Activated naive CD4-positive, alpha-beta T cell treated with anti-CD3 and anti-CD28 coated beads, Interleukin-2, amount 10 ng/mL, durations not matched to agents 7 days and 5 days (primary cell): ENCODE measurements at regions not wholly inside any gene's neighbourhood (a gene's known extent, or its start where the extent isn't known, plus 50 kb on each side); places are given as distances from the start of the nearest gene placed in this dataset.

Experiments used
- CTCF ChIA-PET: fragments of 350-600 bp; sonication (Branson Sonifier 250); formaldehyde crosslinking; loops from one replicate; lab custom pipeline; 2021; ENCODE audit warnings: antibody characterized with exemption; lab: Charles Lee
- DNase-seq: peaks from one replicate; pipeline ENCODE4 v3.0.0-alpha.2; 2020
- H3K27ac Mint-ChIP-seq: one replicate; pipeline ENCODE4 v1.8.0; 2021; ENCODE audit warnings: mild to moderate bottlenecking, moderate library complexity, mixed read lengths
- H3K27me3 Mint-ChIP-seq: one replicate; pipeline ENCODE4 v1.8.0; 2021; ENCODE audit warnings: mild to moderate bottlenecking, mixed read lengths
- H3K36me3 Mint-ChIP-seq: one replicate; pipeline ENCODE4 v1.8.0; 2021; ENCODE audit warnings: mixed read lengths
- H3K4me1 Mint-ChIP-seq: one replicate; pipeline ENCODE4 v1.8.0; 2021; ENCODE audit warnings: mixed read lengths
- H3K4me3 Mint-ChIP-seq: one replicate; pipeline ENCODE4 v1.8.0; 2021; ENCODE audit warnings: mild to moderate bottlenecking, moderate library complexity, mixed read lengths
- H3K9me3 Mint-ChIP-seq: one replicate; pipeline ENCODE4 v1.8.0; 2021; ENCODE audit warnings: mixed read lengths

DNA sequence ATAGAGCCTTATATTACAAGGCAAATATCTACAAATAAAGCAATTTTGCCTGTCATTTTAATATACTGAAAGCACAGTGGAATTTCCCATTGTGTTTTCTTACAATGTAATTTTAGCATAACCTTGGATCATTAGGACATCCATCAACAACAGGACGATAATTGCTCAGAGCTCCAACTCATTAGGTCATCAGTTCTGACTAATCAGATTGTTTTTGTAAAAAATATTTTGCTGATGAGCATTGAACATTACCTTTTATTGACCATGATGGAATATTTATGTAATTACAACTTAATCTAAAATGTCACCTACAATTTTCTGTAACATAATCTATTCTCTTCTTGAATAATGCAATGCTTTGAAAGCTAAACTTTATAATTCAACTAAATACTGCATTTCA, 215.3 kb upstream of the DSEL start:
- no peak for DNase-seq
- CTCF ChIA-PET: no interaction called here
- Mint-ChIP-seq H3K9me3 (no peaks in the 10 kb centered on the region), H3K27me3 (no peaks in the 10 kb centered on the region), H3K36me3 (no peaks in the 10 kb centered on the region), H3K27ac (no peak overlapping the region), H3K4me1 (no peaks in the 10 kb centered on the region), H3K4me3 (no peak overlapping the region)

DNA sequence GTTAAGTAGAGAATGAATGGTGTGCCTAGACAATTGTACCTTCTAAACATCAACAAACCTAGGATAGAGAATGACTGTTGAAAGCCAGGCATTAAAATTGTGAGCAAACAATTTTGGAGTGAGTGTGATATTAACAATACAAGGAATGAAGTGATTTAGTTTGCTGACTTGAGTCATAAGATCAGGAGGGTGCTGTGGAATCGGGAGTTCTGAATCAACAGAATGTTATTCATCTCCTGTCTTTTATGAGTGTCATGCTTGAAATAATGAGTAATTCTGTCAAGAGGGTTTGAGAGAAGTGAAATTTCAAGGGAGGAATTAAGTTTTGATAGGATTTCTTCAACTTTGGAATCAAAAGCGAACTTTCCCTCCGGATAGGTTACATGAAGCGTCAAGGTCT, 214.4 kb upstream of the DSEL start:
- Mint-ChIP-seq H3K4me3 (no peak overlapping the region), H3K36me3 (no peaks in the 10 kb centered on the region), H3K9me3 (no peaks in the 10 kb centered on the region), H3K27ac (no peak overlapping the region), H3K4me1 (no peaks in the 10 kb centered on the region), H3K27me3 (no peaks in the 10 kb centered on the region)
- no peak for DNase-seq
- CTCF ChIA-PET: no interaction called here

DNA sequence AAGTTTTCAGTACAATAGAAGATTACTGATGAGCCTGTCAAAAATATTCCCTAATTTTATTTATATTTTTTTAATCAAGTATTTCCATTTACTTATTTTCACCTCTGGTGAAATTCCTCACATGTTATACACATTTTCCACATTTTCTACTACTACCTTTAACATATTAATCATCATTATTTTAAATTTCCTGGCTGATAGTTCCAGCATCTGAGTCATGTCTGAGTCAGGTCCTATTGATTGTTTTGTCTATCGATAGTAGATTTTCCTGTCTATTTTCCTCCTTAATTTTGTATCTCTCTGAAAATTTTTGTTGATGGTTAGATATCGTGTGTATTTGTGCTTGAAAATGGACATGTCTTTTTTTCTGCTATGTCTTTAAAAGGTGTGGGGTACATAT, 211.8 kb upstream of the DSEL start:
- H3K4me3 Mint-ChIP-seq: no peak overlapping the region
- H3K27ac Mint-ChIP-seq: no peak overlapping the region
- H3K36me3 Mint-ChIP-seq: no peaks in the 10 kb centered on the region
- H3K4me1 Mint-ChIP-seq: no peaks in the 10 kb centered on the region
- H3K9me3 Mint-ChIP-seq: peaks cover 2% of the 10 kb centered on the region
- CTCF ChIA-PET: no interaction called here
- no peak for DNase-seq
- H3K27me3 Mint-ChIP-seq: no peaks in the 10 kb centered on the region

DNA sequence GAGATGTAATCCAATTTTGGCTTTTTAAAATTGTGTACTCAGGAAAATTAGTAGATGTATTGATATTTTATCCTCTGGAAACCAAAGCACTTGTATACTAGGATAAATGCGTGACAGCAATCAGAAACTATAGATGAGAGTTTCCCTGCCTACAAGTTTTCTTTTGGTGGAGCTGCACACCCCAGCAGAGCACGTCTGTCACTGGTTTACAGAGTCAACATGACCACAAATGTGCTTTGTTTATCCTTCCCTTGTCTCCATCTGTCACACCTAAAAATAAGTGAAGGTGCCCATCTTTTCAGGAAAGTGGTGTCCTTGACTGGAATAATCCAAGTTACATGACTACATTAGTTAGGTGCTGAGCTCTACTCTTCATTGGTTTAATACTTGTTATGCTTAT, 210.4 kb upstream of the DSEL start:
- H3K9me3 Mint-ChIP-seq: peaks cover 3% of the 10 kb centered on the region
- DNase-seq: no peak
- H3K27me3 Mint-ChIP-seq: no peaks in the 10 kb centered on the region
- CTCF ChIA-PET: no interaction called here
- H3K27ac Mint-ChIP-seq: no peak overlapping the region
- no peak overlapping the region for H3K4me3 Mint-ChIP-seq
- no peaks in the 10 kb centered on the region for H3K4me1 Mint-ChIP-seq
- no peaks in the 10 kb centered on the region for H3K36me3 Mint-ChIP-seq

DNA sequence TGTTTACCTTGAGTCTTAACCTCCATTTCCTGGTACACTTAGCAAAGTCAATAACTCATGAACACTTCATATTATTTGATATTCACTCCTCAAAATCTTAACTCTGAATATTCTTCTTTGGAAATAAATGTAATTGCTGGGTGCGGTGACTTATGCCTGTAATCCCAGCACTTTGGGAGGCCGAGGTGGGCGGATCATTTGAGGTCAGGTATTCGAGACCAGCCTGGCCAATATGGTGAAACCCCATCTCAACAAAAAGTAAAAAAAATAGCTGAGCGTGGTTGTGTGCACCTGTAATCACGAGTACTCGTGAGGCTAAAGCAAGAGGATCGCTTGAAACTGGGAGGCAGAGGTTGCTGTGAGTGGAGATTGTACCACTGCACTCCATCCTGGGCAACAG, 201.3 kb upstream of the DSEL start:
- H3K9me3 Mint-ChIP-seq: no peaks in the 10 kb centered on the region
- H3K27ac Mint-ChIP-seq: no peak overlapping the region
- no peaks in the 10 kb centered on the region for H3K36me3 Mint-ChIP-seq
- no peaks in the 10 kb centered on the region for H3K4me1 Mint-ChIP-seq
- H3K27me3 Mint-ChIP-seq: no peaks in the 10 kb centered on the region
- CTCF ChIA-PET: no interaction called here
- no peak for DNase-seq
- no peak overlapping the region for H3K4me3 Mint-ChIP-seq

DNA sequence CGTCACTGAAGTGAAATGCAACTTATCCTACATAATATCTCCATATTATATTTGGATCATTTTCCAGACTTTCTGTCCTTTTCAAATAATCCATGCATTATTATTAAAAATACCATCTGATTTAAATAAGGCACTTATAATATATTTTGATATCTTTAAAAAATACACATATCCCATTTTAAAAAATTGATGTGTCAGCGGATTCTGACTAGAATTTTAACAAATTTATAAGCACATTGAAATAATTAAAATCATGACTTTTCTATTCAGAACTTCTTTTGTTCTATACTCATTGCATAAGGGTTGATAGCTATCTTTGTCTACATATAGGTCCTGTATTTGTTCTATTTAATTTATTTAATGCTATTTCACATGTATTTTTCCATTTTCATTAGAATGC, 199.0 kb upstream of the DSEL start:
- H3K36me3 Mint-ChIP-seq: no peaks in the 10 kb centered on the region
- CTCF ChIA-PET: no interaction called here
- H3K4me1 Mint-ChIP-seq: no peaks in the 10 kb centered on the region
- no peaks in the 10 kb centered on the region for H3K27me3 Mint-ChIP-seq
- H3K4me3 Mint-ChIP-seq: no peak overlapping the region
- H3K27ac Mint-ChIP-seq: no peak overlapping the region
- DNase-seq: no peak
- H3K9me3 Mint-ChIP-seq: no peaks in the 10 kb centered on the region

DNA sequence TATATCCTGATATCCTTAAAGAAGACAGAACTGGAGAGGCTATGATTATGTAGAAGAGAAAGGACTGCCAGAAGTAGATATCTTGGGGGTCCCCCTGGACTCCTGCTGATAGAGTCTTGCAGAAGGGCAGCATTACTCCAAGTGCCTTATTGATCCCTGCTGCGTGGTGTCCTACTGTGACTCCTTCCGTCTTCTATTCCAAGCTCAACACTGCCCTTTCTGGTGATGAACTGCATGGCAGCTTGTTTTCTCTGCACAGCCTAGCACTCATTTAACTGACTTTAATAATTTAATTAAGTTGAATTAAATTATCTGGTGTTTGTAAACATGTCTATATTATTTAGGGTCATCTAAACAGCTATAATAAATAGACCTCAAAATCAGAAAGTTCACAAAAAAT, 194.1 kb upstream of the DSEL start:
- H3K27ac Mint-ChIP-seq: no peak overlapping the region
- H3K36me3 Mint-ChIP-seq: no peaks in the 10 kb centered on the region
- no peak for DNase-seq
- no peak overlapping the region for H3K4me3 Mint-ChIP-seq
- CTCF ChIA-PET: no interaction called here
- H3K27me3 Mint-ChIP-seq: no peaks in the 10 kb centered on the region
- H3K4me1 Mint-ChIP-seq: no peaks in the 10 kb centered on the region
- no peaks in the 10 kb centered on the region for H3K9me3 Mint-ChIP-seq

DNA sequence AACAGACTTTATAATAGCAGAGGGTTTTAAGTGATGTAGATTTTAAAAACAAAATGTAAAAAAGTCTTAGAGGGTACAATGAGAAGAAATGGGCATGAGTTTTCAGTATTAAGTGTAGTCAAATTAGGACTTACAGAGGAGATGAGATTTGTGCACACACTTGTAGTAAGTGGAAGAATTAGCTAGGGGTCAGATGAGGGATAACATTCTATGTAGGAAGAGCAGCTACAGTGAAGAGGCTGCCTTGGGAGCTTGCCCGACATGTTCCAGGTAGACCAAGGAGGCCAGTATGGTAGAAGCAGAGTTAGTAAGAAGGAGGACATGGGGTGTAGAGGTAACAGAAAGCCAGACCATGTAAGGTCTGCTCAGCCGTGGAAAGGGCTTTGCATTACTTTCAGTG, 189.2 kb upstream of the DSEL start:
- CTCF ChIA-PET: no interaction called here
- no peaks in the 10 kb centered on the region for H3K4me1 Mint-ChIP-seq

DNA sequence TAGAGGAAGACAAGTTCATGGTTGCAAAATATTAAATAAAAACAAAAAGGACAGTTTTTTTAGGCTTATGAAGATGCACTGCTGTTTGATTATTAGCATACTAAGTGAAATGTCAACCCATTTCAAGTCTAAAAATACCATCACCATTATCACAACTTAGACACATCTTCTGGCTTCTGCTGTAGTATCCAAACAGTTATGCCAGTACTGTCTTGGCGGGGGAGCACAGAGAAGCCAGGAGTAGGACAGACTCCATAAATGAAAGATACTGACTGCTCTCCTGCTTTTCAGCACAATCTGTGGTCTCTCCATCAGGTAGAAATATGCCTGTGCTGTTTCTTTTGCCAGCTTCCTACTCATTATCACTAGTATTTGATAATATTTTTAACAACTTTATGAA, 179.2 kb upstream of the DSEL start:
- Mint-ChIP-seq H3K4me3 (no peak overlapping the region), H3K36me3 (no peaks in the 10 kb centered on the region), H3K4me1 (no peaks in the 10 kb centered on the region), H3K27ac (no peak overlapping the region), H3K9me3 (no peaks in the 10 kb centered on the region), H3K27me3 (no peaks in the 10 kb centered on the region)
- CTCF ChIA-PET: no interaction called here
- no peak for DNase-seq

More for the DNA sequence above, 189.2 kb upstream of the DSEL start:
- Mint-ChIP-seq H3K27me3 (no peaks in the 10 kb centered on the region), H3K9me3 (no peaks in the 10 kb centered on the region), H3K27ac (no peak overlapping the region), H3K4me3 (no peak overlapping the region), H3K36me3 (no peaks in the 10 kb centered on the region)
- DNase-seq: no peak

DNA sequence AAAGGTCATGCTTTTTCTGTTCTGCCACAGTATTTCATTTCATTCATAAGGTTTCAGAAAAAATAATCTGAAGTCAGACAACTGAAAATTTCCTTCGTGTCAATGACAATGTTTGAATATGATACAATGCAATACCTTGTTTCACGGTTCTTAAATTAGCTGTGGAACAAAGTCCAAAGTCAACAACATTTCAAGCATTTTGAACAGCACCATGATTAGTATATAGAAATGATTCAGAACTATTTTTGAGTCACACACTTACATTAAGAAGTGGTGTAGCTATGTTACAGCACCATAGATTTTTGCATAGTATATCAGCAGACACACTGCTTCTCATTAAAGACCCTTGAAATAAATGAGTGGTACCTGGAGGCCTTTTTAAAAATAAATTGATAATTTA, 178.3 kb upstream of the DSEL start:
- no peak for DNase-seq
- no peaks in the 10 kb centered on the region for H3K27me3 Mint-ChIP-seq
- CTCF ChIA-PET: no interaction called here
- H3K36me3 Mint-ChIP-seq: no peaks in the 10 kb centered on the region
- no peak overlapping the region for H3K4me3 Mint-ChIP-seq
- H3K9me3 Mint-ChIP-seq: no peaks in the 10 kb centered on the region
- no peak overlapping the region for H3K27ac Mint-ChIP-seq
- H3K4me1 Mint-ChIP-seq: no peaks in the 10 kb centered on the region

DNA sequence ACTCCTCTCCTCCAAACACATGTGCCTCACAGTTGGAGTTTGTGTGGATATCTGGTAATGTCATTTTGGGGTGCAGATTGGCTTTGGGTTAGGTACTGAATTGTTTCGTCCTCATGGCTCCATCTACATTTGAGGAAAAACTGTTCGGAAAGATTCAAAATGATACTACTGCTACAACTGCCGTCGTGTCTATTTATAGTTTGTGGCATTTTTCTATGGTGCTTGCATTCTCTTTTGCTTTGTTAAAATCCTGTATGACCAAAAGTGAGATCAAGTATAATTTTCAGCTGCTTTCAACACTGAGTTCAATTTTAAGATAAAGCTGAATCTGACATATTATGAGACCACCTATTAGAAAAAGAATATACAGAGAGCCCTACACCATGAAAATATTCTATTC, 176.3 kb upstream of the DSEL start:
- CTCF ChIA-PET: no interaction called here
- H3K27ac Mint-ChIP-seq: no peak overlapping the region
- no peak for DNase-seq
- no peak overlapping the region for H3K4me3 Mint-ChIP-seq
- no peaks in the 10 kb centered on the region for H3K9me3 Mint-ChIP-seq
- H3K27me3 Mint-ChIP-seq: no peaks in the 10 kb centered on the region
- no peaks in the 10 kb centered on the region for H3K4me1 Mint-ChIP-seq
- no peaks in the 10 kb centered on the region for H3K36me3 Mint-ChIP-seq

DNA sequence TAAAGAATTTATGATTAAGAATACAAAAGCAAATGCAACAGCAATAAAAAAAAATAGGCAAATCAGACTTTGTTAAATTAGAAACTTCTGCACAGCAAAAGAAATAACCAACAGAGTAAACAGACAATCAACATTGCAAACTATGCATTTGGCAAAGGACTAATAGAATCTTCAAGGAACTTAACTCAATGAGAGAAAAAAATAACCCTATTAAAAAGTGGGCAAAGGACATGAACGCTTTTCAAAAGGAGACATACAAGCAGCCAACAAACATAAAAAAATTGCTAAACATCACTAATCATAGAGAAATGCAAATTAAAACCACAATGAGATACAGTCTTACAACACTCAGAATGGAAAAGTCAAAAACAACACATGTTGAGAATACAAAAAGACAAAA, 166.0 kb upstream of the DSEL start:
- no peak for DNase-seq
- no peak overlapping the region for H3K27ac Mint-ChIP-seq
- H3K4me1 Mint-ChIP-seq: no peaks in the 10 kb centered on the region
- no peaks in the 10 kb centered on the region for H3K36me3 Mint-ChIP-seq
- CTCF ChIA-PET: no interaction called here
- H3K9me3 Mint-ChIP-seq: no peaks in the 10 kb centered on the region
- no peaks in the 10 kb centered on the region for H3K27me3 Mint-ChIP-seq
- H3K4me3 Mint-ChIP-seq: no peak overlapping the region

DNA sequence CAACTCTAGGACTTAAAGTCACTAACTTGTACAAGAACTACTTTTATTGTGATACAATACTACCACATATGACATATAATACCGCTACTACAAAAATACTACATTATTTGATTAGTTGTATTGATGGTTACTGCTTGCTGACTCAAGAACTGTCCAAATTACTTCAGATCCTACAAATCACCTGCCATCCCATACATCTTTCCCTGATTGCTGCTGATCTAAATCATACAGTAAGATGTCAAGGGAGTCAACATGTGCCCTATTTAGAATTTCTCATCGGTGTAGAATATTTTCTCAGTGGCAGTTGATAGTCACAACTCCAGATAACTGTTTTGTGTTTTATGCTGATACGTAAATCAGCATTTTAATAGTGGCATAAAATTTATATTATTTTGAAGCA, 161.0 kb upstream of the DSEL start:
- no peaks in the 10 kb centered on the region for H3K4me1 Mint-ChIP-seq
- no peak overlapping the region for H3K4me3 Mint-ChIP-seq
- H3K36me3 Mint-ChIP-seq: no peaks in the 10 kb centered on the region
- no peaks in the 10 kb centered on the region for H3K9me3 Mint-ChIP-seq
- H3K27ac Mint-ChIP-seq: no peak overlapping the region
- CTCF ChIA-PET: no interaction called here
- no peaks in the 10 kb centered on the region for H3K27me3 Mint-ChIP-seq
- DNase-seq: no peak

DNA sequence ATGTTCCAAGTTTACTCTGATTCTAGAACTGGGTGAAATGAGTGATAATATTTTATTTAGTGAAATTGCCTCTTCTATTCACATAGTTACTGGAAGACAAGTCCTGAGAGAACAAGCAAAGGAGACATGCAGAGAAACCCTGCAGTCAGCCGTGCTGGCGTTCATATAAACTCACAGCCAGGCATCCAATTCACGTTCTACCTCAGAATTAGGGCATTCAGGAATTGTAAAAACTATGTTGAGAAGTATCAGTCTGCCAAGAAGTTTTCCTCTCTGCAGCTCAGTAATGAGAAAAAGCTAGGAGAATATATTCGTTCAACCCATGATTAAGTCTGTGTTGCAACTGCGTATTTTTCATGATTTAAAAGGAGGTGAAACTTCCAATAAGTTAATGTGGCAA, 156.2 kb upstream of the DSEL start:
- DNase-seq: no peak
- H3K27ac Mint-ChIP-seq: no peak overlapping the region
- H3K36me3 Mint-ChIP-seq: no peaks in the 10 kb centered on the region
- no peaks in the 10 kb centered on the region for H3K27me3 Mint-ChIP-seq
- H3K4me3 Mint-ChIP-seq: no peak overlapping the region
- CTCF ChIA-PET: no interaction called here
- no peaks in the 10 kb centered on the region for H3K9me3 Mint-ChIP-seq
- no peaks in the 10 kb centered on the region for H3K4me1 Mint-ChIP-seq

DNA sequence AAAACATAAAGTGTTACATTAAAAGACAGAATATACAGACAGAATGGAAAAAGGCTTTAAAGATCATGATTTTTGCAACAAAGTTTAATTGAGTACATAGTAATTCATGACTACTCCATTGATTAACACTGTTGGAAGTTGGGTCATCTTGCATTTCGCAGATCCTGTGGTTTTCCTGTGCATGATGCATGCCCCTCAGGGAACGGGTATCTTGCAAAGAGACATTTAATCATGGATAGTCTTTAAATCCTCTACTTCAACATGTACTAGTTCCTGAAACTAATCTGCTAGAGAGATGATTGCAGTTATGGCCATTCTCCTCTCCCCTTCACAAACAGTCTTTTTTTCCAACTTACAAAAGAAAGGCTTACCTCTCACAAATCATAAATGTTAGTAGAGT, 155.6 kb upstream of the DSEL start:
- H3K27ac Mint-ChIP-seq: no peak overlapping the region
- no peak for DNase-seq
- no peaks in the 10 kb centered on the region for H3K9me3 Mint-ChIP-seq
- H3K27me3 Mint-ChIP-seq: no peaks in the 10 kb centered on the region
- H3K4me3 Mint-ChIP-seq: no peak overlapping the region
- CTCF ChIA-PET: no interaction called here
- no peaks in the 10 kb centered on the region for H3K4me1 Mint-ChIP-seq
- no peaks in the 10 kb centered on the region for H3K36me3 Mint-ChIP-seq

DNA sequence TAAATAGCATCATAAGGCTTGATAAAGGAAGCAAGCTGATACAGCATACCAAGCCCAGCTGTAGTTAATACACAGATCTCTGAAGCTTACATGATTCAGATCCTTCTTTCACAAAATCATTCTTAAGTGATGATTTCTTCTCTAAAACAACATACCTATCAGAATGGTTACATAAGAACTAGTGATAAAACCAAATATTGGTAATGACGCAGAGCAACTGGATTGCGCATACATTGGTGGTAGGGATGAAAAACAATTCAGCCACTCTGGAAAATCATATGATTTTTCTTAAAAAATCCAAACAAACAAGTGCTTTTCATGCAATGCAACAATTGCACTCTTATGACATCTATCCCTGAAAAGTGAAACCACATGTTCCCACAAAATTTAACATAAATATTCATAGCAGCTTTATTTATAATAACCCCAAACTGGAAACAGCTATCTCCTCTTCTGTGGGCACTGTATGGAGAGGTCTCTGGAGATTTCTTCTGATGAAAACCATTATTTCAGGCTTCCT, 153.6 kb upstream of the DSEL start:
- Mint-ChIP-seq H3K9me3 (no peaks in the 10 kb centered on the region), H3K4me3 (no peak overlapping the region), H3K27me3 (no peaks in the 10 kb centered on the region), H3K36me3 (no peaks in the 10 kb centered on the region), H3K27ac (no peak overlapping the region), H3K4me1 (no peaks in the 10 kb centered on the region)
- no peak for DNase-seq
- CTCF ChIA-PET: no interaction called here
